ENCODE measurements at regions not wholly inside any gene's neighbourhood (a gene's known extent, or its start where the extent isn't known, plus 50 kb on each side); places are given as distances from the start of the nearest gene placed in this dataset.
"Not testable (repeated sequence)": the region's sequence is repeated elsewhere in the genome, so short reads cannot be mapped to it uniquely, and the experiment has no call there.

GRCh38 chr6:144395826-144396225 lies 110.7 kb downstream of the UTRN start:
- no peak for DNase-seq (ENCODE audit: low read depth)

GRCh38 chr6:144397141-144397540 lies 112.0 kb downstream of the UTRN start:
- DNase-seq (ENCODE audit: low read depth): no peak

- DNase-seq (ENCODE audit: low read depth): no peak
These were observed 115.2 kb downstream of the UTRN start for GRCh38 chr6:144400321-144400720.

- no peak for DNase-seq (ENCODE audit: low read depth)
These were observed 116.9 kb downstream of the UTRN start for GRCh38 chr6:144401736-144402733.

- no peak for DNase-seq (ENCODE audit: low read depth)
These were observed 117.6 kb downstream of the UTRN start for GRCh38 chr6:144402750-144403149.

GRCh38 chr6:144405163-144405562 lies 120.0 kb downstream of the UTRN start:
- peak; percentile 58 for DNase-seq (ENCODE audit: low read depth)

- DNase-seq (ENCODE audit: low read depth): no peak
These were observed 121.7 kb downstream of the UTRN start for GRCh38 chr6:144406796-144407195.

GRCh38 chr6:144408161-144408560 lies 123.0 kb downstream of the UTRN start:
- DNase-seq (ENCODE audit: low read depth): no peak

GRCh38 chr6:144410059-144410458 lies 124.9 kb downstream of the UTRN start:
- no peak for DNase-seq (ENCODE audit: low read depth)

GRCh38 chr6:144410574-144410973 lies 125.4 kb downstream of the UTRN start:
- DNase-seq (ENCODE audit: low read depth): not testable (repeated sequence)

- no peak for DNase-seq (ENCODE audit: low read depth)
These were observed 126.5 kb downstream of the UTRN start for GRCh38 chr6:144411531-144412165.

GRCh38 chr6:144413418-144413817 lies 128.3 kb downstream of the UTRN start:
- DNase-seq (ENCODE audit: low read depth): no peak

- peak; percentile 91 for DNase-seq (ENCODE audit: low read depth)
These were observed 129.9 kb downstream of the UTRN start for GRCh38 chr6:144415014-144415413.

GRCh38 chr6:144415835-144416237 lies 130.7 kb downstream of the UTRN start:
- peak; percentile 74 for DNase-seq (ENCODE audit: low read depth)

GRCh38 chr6:144416244-144416643 lies 131.1 kb downstream of the UTRN start:
- DNase-seq (ENCODE audit: low read depth): no peak

- no peak for DNase-seq (ENCODE audit: low read depth)
These were observed 131.6 kb downstream of the UTRN start for GRCh38 chr6:144416773-144417172.

GRCh38 chr6:144417681-144418080 lies 132.5 kb downstream of the UTRN start:
- peak; percentile 70 for DNase-seq (ENCODE audit: low read depth)

GRCh38 chr6:144418959-144419545 lies 133.9 kb downstream of the UTRN start:
- no peak for DNase-seq (ENCODE audit: low read depth)

- peak; percentile 38 for DNase-seq (ENCODE audit: low read depth)
These were observed 138.0 kb downstream of the UTRN start for GRCh38 chr6:144423167-144423566.

- DNase-seq (ENCODE audit: low read depth): no peak
These were observed 144.6 kb downstream of the UTRN start for GRCh38 chr6:144429753-144430152.

GRCh38 chr6:144433446-144433845 lies 148.3 kb downstream of the UTRN start:
- DNase-seq (ENCODE audit: low read depth): not testable (repeated sequence)

- DNase-seq (ENCODE audit: low read depth): peak; percentile 96
These were observed 149.3 kb downstream of the UTRN start for GRCh38 chr6:144434308-144434990.
